ENCODE measurements at regions not wholly inside any gene's neighbourhood (a gene's known extent, or its start where the extent isn't known, plus 50 kb on each side); places are given as distances from the start of the nearest gene placed in this dataset.

DNA sequence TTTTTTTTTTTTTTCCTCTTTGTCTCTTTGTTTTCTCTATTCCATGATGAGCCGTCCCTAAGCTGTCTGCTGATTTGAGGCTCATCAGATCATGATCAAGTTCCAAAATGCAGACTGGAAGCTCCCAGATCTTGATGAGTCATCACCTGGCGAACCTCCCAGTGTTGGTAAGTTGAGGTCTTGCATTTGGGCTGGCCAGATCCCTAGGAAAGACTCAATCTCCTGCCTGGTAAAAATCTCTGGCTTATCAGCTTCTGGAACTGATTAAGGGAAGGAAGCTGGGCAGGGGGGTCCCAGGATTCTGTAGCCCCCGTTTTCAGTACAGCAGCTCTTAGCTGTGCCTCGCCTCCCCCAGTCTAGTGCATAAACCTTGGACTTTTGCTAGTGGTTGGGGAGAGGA lies 69.0 kb downstream of the TSPAN17 start:
- TF ChIP-seq, protein P1, sequence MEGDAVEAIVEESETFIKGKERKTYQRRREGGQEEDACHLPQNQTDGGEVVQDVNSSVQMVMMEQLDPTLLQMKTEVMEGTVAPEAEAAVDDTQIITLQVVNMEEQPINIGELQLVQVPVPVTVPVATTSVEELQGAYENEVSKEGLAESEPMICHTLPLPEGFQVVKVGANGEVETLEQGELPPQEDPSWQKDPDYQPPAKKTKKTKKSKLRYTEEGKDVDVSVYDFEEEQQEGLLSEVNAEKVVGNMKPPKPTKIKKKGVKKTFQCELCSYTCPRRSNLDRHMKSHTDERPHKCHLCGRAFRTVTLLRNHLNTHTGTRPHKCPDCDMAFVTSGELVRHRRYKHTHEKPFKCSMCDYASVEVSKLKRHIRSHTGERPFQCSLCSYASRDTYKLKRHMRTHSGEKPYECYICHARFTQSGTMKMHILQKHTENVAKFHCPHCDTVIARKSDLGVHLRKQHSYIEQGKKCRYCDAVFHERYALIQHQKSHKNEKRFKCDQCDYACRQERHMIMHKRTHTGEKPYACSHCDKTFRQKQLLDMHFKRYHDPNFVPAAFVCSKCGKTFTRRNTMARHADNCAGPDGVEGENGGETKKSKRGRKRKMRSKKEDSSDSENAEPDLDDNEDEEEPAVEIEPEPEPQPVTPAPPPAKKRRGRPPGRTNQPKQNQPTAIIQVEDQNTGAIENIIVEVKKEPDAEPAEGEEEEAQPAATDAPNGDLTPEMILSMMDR (conservative IDR thresholded peaks at IDR 0.05 in 1 of 2, IDR thresholded peaks at IDR 0.05 in 1 of 2; ENCODE audit: extremely low read depth in 1 of 2, insufficient read depth in 1 of 2, low read depth in 1 of 2, low read length in 2 of 2), result no peak
- TF ChIP-seq EZH2 (IDR thresholded peaks at IDR 0.05; ENCODE audit: borderline replicate concordance, low read length), result no peak

Data from mammary epithelial cell (primary cell).